ENCODE measurements at regions not wholly inside any gene's neighbourhood (a gene's known extent, or its start where the extent isn't known, plus 50 kb on each side); places are given as distances from the start of the nearest gene placed in this dataset.
"Not testable (repeated sequence)": the region's sequence is repeated elsewhere in the genome, so short reads cannot be mapped to it uniquely, and the experiment has no call there.

DNA sequence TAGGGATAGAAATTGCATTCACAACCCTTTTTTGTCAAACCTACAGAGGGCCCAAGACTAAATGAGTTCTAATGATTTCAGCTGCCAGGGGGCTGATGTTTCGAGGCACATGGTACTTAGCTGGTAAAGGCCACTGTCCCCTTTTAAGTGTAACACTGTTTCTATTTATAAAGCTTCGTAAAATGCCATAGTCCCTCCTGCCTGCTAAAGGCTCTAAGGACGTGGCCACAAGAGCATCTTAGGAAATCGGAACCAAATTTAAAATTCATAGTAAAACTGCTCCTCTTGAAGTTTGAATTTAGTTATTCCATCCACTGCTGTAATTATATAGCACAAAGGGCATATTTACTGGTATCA, 170.3 kb upstream of the WWC1 start:
- DNase-seq (ENCODE audit: extremely low spot score, insufficient read length, low read depth) (no peak), FAIRE-seq (no peak)

DNA sequence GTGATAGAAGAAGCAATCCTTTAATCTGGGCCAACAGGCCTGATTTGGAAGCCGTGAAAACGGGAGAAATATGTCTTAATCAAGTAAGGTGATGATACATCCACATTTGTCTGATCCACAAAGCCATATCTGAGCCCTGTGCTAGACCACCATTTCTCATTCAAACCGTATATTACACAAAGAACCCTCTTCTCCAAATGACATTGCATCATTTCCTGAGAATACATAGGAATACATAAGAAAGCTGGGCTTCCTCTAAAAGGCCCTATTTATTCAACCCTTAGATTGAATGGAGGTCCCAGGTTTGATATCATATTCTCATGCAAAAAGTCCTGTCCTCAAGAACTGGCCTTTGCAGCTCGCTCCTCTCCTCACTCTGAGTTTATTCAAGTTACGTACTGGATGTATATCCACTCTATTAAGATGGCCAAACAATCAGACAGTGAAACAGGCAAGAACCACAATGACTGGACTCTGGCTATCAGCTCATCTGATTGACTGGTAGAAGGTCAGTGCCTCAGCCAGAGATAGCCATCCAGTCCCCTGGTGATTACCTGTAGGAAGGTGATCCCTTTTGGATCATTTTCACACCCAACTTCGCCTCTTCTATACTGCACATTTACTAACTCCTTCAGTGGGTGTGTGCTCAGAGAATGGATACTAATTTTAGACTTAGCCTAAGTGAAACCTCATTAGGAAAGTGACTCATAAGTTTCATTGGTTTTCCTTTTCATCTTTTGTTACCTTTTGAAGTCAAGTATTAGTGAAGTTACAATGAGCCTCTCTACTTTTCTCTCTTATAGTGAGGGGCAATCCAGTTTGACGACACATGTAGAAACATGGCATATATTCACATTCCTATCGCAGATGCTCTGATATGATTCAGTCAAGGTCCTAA, 167.6 kb upstream of the WWC1 start:
- no peak for FAIRE-seq

DNA sequence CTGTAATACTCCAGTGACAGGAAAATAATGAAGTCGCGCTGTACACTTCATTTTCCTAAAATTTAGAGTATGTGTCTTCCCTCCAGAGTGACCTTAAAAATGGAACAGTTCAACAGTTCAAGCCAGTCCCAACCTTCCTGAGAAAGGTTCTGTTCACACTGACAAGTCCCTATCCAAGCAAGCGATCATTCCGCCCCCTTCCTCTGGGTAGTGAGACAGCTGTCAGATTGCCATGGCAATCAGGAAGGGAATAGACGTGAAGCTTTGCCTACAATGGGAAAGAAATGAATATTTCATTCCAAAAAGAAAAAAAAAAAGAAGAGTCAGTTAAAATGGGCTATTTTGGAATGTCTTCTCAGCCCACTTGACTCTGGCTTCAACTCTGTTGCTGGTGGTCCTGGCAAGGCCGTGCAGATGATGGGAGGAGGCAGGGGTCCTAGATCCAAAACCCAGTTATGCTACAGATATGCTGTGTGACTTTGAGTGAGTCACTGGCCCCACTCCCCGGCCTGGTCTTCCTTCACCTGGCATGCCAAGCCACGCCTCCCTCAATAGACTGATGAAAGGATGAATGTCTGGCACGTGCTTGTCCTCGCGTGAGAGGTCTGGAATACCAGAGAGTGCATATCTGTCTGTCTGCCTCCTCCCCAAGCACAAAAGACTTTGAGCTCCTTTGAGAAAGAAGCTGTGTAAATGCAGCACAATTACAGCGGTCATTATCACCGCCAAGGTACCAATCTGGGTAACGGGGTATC, 165.8 kb upstream of the WWC1 start:
- no peak for DNase-seq (ENCODE audit: extremely low spot score, insufficient read length, low read depth)
- no peak for FAIRE-seq

More for the DNA sequence above, 167.6 kb upstream of the WWC1 start:
- DNase-seq (ENCODE audit: extremely low spot score, insufficient read length, low read depth), result peak; percentile 7

DNA sequence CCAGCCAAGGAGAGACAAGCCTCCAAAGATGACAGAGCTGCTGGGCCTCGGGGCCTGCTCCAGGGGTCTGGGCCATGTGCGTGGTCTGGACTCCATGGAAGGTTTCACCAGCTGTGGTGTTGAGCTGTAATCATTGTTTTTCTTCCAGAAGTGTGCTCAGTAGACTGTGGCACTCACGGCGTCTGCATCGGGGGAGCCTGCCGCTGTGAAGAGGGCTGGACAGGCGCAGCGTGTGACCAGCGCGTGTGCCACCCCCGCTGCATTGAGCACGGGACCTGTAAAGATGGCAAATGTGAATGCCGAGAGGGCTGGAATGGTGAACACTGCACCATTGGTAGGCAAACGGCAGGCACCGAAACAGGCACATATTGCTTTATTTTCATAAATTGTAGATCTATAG, 164.8 kb upstream of the WWC1 start:
- FAIRE-seq, result no peak
- DNase-seq (ENCODE audit: extremely low spot score, insufficient read length, low read depth), result no peak

DNA sequence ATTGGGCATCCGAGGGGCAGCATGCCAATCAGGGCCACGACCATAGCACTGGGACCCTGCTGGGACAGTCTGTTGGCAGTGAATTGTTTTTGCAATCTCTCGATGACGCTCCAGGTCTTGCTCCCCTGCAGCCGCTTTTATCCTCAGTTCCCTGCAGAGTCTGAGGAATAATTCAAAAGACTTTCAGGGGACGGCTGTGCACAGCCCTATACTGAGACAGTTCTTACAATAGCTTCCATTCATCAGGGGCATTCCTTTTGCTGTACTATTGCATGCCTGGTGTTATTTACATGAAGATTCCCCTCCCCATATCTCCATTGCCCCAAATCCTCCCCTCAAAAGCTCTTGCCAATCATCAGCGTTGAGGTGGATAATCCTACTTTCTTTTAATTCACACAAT, 163.3 kb upstream of the WWC1 start:
- DNase-seq (ENCODE audit: extremely low spot score, insufficient read length, low read depth) (no peak), FAIRE-seq (no peak)

DNA sequence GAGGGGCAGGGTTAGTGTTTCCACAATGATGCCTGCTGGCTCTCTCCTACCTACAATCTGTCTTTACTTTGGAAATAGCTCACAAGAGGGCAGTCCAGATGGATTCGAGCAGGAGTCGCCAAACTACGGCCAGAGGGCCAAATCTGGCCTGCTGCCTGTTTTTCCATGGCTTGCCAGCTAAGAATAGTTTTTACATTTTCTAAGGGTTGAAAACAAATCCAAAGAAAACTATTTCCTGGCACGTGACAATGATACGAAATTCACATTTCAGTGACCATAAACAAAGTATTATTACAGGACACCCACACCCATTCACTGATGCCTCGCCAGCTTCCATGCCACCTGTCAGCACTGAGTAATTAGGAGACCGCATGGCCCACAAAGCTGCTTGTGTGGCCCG, 162.9 kb upstream of the WWC1 start:
- FAIRE-seq, result no peak
- no peak for DNase-seq (ENCODE audit: extremely low spot score, insufficient read length, low read depth)

DNA sequence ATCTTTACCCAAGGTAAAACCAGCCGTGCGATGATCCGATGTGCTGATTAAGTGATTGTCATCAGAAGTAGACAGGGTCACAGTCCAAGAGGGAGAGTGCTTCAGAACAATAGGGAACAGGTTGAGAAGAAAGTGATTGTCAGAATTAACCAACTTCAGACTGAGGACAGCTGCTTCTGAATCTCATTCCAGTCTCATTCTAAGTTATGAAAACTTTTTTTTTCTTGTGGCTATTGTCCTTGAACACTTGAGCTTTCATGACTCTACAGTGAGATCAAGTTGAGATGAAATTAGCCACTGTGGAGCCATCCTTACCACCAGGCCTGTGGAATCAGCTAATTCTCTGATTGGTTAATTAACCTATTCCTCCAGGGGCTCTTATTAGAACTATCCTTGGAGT, 159.9 kb upstream of the WWC1 start:
- no peak for FAIRE-seq

DNA sequence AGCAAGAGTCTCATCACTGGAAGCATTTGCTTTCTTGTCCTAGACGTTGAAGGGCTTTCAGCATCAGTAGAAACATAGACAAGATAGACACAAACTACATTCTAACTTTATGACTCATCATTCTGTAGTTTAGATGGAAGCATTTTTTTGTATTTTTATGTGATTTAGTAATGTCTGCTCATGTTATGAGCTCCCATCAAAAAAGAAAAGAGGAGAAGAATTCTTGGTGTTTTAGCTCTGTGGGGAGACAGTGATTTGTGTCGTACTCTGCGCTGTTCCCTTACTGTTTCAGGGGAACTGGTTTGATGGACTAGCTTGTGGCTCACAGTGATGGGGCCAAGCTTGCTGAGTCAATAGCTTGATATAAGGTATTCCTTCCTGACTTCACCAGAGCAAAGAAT, 159.2 kb upstream of the WWC1 start:
- no peak for FAIRE-seq
- no peak for DNase-seq (ENCODE audit: extremely low spot score, insufficient read length, low read depth)

More for the DNA sequence above, 159.9 kb upstream of the WWC1 start:
- DNase-seq (ENCODE audit: extremely low spot score, insufficient read length, low read depth), result no peak

DNA sequence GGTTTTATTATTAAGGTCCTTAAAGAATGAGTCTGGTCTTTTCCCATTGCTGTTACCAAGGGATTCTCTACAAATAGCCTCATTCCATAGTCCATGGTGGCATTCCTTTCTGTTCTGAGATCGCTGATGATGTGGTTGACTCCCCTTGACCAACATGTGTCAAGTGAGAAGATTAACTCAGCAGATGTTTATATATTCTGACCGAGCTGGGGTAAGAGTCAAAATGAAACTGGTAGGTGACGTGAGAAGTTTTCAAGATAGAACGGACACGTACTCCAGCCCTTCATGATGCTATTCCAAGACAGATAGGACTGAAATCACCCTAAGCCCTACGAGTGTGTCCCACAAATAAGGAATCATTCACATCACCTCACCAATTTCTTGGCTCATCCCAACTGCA, 155.5 kb upstream of the WWC1 start:
- DNase-seq (ENCODE audit: extremely low spot score, insufficient read length, low read depth), result peak; percentile 22
- FAIRE-seq, result peak; percentile 92

DNA sequence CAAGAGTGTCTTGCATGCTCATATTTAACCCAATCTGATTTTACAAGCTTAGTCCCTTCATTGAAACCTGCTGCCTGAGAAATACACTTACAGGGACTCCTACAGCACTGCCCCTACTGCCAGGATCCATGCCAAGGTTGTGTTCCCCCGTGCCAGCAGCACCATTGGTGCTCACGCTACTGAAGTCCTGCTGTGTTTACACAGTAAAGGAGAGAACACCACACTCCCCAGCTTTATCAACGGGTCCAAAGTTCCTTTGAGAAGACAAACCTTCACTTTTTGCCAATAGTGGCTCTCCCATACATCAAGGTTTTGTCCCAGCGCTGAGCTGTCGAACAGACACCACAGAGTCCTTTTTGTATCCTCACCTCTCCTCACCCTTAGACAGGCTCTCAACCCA, 155.1 kb upstream of the WWC1 start:
- FAIRE-seq (no peak), DNase-seq (ENCODE audit: extremely low spot score, insufficient read length, low read depth) (no peak)

DNA sequence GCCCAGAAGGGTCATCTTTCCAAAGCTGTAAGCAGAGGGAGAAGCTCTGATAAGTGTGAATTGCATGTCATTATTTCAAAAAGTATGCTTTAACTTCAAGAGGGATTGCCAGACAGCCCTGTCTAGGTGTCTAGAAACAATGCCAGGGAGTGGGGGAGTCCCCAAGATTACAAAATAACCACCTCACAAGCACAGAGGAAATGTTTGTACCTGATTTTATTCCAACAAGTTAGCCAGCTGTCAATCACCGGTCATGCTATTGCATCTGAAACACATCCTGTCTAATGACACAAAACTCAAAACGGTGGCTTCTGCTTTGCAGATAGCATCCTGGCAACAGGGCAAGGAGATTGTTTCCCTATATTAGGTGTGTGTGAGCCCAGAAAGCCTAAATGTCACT, 154.2 kb upstream of the WWC1 start:
- FAIRE-seq (peak; percentile 76), DNase-seq (ENCODE audit: extremely low spot score, insufficient read length, low read depth) (no peak)

DNA sequence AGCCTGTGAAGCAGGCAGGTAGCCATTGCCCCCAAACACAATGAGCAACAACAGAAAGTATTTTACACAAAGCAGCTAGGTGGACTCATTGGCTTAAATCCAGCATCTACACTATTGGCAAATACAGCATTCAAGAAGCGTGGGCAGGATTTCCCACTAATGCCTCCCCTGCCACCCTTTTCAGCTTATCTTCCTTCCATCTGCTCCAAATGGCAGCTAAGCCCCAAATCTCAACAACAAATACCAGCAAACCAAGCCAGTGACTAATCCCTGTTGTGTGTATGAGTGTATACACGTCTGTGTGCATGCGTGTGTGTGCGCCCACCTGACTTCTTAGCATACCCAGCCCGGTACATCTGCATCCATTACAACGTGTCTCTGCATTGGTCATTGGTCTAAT, 151.2 kb upstream of the WWC1 start:
- no peak for DNase-seq (ENCODE audit: extremely low spot score, insufficient read length, low read depth)
- FAIRE-seq, result no peak

DNA sequence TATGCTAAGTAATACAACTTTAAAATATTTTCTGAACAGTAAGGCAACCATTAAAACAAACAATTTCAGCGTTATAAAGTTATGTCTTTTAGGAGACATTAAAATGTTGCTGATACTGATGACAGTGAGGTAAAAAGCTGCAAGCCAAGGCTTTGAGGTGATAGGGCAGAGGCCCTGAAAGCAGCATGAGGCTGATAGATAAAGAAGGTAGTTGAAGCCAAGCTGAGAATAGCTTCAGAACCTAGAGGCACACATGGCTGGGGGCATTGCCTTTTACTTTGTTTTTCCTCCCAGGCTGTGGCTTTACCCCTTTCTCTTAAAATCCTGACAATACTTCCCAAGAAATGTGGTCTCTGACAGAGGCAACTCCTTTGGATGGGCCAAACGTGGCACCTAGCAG, 149.0 kb upstream of the WWC1 start:
- no peak for FAIRE-seq
- no peak for DNase-seq (ENCODE audit: extremely low spot score, insufficient read length, low read depth)

DNA sequence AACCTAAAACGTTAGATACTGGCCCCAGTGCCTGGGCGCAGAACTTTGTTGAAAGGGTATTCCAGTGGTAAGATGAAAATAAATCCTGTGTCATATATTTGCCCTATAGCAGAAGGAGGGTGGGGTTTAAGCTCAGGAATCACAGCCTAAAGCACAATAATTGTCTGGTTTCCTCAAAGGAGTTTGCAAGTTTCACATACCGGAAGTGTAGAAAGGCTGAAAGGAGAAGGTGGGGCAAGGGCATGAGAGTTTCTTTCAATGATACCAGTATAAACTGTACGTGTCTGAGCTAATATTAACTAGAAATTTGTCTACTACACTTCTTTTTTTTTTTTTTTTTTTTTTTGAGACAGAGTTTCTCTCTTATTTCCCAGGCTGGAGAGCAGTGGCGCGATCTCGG, 147.9 kb upstream of the WWC1 start:
- not testable (repeated sequence) for DNase-seq (ENCODE audit: extremely low spot score, insufficient read length, low read depth)
- FAIRE-seq, result peak; percentile 80

DNA sequence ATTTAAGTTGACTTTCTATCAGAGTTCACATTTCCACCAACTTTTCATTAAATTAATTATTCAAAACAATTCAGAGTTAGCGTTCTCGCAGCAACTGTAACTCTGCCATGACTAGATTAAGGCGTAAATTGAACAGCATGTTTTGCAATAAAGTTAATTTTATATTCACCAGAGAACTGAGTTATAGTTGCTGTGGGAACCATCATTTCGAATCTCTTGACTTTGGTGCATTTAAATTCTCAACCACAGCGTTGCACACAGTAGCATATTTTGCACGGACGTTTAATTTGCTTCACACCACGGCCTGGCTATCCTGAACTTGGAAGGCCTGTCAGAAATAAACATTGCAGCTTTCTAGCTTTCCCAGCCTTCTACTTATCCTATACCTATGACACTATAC, 144.3 kb upstream of the WWC1 start:
- FAIRE-seq, result no peak
- DNase-seq (ENCODE audit: extremely low spot score, insufficient read length, low read depth), result no peak

DNA sequence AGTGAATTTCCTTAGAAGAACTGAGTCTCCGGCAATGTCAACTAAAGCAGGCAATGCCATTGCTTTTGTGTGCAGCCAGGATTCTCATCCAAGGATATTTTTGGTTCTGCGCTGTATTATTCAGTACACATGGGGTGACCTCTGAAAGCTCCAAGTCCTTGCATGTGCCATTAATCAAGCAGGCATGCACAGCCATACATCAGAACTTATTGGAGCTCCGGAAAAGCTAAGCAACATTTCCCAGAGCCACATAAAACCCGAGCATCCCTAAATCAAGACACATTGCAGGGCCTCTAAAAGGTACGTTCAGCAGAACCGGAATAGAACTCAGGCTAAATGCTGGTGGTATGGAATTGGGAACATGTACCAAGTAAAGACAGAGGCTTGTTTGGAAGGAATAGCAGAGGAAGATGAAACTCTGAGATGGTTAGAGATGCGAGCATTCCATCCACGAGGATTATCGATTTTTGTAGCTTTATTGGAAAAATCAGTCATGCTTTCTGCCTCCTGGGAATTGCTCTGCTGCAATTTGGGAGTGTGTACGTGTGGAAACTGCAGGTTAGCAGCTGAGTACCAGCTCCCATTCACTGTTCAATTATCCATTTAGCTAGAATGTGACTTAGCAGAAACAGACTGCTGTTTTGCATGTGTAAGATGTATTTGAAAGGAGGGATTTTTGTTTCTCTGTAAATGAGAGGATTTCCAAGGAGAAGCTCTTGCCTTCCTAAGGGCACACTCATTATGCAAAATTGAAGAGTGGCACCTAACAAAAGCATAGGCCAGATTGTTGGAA, 143.7 kb upstream of the WWC1 start:
- DNase-seq (ENCODE audit: extremely low spot score, insufficient read length, low read depth), result no peak
- no peak for FAIRE-seq

DNA sequence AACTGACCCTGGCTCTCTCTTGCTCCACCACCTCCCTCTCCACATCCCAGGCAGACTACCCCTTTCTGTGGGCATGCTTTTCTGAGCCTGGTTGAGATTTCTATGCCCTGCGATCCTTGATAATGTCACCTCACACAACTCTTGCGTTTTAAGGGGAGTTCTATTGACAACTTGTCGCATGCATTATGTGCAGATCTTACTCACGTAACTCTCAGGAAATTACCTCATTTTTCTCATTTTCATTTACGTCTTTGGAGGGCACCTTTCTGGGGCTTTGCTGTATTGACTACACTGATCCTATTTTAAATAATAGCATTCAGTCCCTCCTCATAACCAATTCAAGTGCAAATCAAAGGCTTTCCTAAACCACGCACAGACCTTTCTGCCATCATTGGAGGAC, 140.4 kb upstream of the WWC1 start:
- DNase-seq (ENCODE audit: extremely low spot score, insufficient read length, low read depth) (no peak), FAIRE-seq (no peak)

DNA sequence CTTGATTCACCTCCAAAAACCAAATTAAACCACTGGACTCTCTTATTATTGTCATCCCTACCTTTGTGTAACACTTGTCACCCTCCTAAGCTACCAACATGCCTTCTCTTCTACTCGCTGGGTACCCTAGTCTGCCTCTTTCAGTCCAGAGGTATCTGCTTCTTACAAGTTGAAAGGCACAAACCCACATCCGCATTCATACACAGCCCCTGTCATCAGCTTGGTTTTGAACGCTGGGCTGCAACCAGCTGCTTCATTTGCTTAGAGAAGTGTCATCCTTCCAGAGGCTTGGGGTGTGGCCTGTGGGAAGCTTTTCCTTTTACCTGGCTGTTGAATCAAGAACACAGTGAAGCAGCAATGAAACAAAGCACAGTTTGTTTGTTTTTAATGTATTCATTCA, 138.8 kb upstream of the WWC1 start:
- DNase-seq (ENCODE audit: extremely low spot score, insufficient read length, low read depth) (no peak), FAIRE-seq (no peak)

DNA sequence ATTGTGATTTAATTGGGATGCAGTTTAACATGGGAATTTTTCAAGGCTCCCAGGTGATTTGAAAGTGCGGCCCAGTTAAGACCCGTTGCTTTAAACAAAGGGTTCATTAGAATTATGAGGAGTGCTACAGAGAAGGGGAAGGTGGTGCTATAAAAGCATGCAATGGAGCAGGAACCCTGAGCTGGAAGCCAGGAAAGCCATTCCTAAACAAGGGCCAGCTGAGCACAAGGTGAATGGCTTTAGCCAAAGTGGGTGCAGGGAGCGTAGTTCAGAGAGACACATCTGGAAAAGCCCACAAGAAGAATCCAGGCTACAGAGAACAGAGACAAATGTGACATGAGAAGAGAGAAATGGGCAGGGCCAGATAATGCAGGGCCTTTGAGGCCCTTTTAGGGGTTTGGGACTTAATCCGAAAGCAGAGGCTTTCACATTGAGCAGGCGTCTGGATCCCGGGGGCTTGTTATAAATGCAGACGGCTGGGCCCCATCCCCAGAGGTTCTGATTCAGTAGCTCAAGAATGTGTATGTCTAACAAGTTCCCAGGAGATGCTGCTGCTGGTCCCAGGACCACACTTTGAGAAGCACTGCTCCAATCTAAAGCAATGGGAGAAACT, 138.1 kb upstream of the WWC1 start:
- DNase-seq (ENCODE audit: extremely low spot score, insufficient read length, low read depth) (no peak), FAIRE-seq (no peak)

DNA sequence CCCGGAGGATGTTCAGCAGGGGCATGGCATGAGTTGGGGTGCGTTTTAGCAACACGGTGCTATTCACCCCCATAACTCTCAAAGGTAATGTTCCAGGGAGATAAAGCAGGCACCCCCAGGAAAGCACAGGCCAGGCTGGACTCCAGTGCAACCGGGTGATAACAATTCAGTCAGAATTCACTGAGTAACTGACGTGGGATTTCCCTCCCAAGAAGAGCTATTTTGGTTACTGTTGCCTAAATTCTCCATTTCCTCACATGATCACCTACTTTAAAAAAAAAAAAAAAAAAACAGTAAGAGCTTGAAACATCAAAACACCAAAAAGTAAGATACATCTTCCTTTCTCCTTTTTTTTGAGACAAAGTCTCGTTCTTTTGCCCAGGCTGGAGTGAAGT, 137.6 kb upstream of the WWC1 start:
- DNase-seq (ENCODE audit: extremely low spot score, insufficient read length, low read depth) (no peak), FAIRE-seq (no peak)

Data from GM18507 (cell line).